ENCODE measurements at regions not wholly inside any gene's neighbourhood (a gene's known extent, or its start where the extent isn't known, plus 50 kb on each side); places are given as distances from the start of the nearest gene placed in this dataset.

DNA sequence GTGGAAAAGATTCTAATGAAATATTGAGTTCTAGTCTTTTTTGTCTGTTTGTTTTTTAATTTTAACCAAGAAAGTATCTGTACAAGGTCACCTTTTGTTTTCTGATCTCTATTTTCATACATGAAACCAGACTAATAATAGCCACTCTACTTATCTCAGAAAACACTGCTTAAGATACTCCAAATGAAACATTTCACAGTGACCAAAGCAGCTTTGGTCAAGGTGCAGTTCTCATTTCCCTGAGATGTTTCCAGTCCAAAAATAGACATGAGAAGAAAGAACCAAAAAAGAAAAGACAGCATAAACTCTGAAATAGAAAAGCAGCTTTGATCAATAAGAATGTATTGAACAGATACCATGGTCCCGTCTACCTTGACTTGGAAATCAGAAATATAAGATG lies 782.8 kb downstream of the RAB28 start:
- CTCF ChIA-PET: interaction anchor here (0.7 kb wide), 1 partner anchor 9 kb away, joined by 3 read pairs; no protein-coding TSS in a partner anchor
- POLR2A ChIA-PET: no interaction called here
- DNase-seq (ENCODE audit: extremely low spot score): no peak
- TF ChIP-seq, protein P1, sequence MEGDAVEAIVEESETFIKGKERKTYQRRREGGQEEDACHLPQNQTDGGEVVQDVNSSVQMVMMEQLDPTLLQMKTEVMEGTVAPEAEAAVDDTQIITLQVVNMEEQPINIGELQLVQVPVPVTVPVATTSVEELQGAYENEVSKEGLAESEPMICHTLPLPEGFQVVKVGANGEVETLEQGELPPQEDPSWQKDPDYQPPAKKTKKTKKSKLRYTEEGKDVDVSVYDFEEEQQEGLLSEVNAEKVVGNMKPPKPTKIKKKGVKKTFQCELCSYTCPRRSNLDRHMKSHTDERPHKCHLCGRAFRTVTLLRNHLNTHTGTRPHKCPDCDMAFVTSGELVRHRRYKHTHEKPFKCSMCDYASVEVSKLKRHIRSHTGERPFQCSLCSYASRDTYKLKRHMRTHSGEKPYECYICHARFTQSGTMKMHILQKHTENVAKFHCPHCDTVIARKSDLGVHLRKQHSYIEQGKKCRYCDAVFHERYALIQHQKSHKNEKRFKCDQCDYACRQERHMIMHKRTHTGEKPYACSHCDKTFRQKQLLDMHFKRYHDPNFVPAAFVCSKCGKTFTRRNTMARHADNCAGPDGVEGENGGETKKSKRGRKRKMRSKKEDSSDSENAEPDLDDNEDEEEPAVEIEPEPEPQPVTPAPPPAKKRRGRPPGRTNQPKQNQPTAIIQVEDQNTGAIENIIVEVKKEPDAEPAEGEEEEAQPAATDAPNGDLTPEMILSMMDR (IDR thresholded peaks at IDR 0.05; ENCODE audit: control extremely low read depth, extremely low read depth, low read depth, missing control alignments): no peak

DNA sequence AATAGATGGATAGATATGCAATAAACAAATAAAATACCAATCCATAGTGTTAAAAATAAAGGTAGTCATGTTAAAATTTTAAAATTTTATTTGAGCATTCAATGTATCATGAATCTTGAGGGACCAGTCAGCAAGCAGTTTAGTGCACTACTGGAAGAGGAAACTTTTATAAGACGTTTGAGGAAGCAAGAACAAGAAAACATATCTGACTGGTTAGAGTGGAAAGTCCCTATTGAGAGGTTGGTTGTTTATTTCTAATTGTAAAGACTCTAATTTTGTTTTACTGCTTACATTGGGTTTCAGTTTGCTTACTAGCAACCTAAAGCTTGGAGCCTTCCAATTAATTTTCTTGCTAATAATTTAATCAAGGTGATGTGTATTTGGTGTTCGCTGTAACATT lies 786.2 kb downstream of the RAB28 start:
- ChIA-PET CTCF (no interaction called here), POLR2A (no interaction called here)
- no peak for DNase-seq (ENCODE audit: extremely low spot score)
- TF ChIP-seq, protein P1 (IDR thresholded peaks at IDR 0.05; ENCODE audit: control extremely low read depth, extremely low read depth, low read depth, missing control alignments): no peak

DNA sequence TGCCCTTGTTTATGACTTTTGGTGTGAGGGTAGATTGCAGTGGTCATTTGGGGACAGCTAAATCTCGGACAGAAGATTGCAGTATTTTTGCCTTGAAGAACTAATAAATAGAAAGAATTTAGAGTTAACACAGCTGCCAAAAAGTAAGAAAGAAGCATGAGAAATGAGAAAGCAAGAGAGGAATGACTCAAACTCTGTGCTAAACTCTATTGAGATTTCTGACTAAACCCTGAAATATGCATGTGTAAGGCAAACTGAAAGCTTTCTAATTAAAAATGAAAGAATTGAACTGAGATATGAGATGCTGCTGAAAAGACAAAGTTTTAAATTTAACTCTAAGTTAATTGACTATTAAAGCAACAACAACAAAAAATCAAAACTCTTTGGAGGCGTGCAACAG lies 791.3 kb downstream of the RAB28 start:
- TF ChIP-seq, protein P1 (IDR thresholded peaks at IDR 0.05; ENCODE audit: control extremely low read depth, extremely low read depth, low read depth, missing control alignments): no peak
- CTCF ChIA-PET: interaction anchor here (1.3 kb wide), 1 partner anchor 10 kb away, joined by 3 read pairs; no protein-coding TSS in a partner anchor
- POLR2A ChIA-PET: no interaction called here
- no peak for DNase-seq (ENCODE audit: extremely low spot score)

DNA sequence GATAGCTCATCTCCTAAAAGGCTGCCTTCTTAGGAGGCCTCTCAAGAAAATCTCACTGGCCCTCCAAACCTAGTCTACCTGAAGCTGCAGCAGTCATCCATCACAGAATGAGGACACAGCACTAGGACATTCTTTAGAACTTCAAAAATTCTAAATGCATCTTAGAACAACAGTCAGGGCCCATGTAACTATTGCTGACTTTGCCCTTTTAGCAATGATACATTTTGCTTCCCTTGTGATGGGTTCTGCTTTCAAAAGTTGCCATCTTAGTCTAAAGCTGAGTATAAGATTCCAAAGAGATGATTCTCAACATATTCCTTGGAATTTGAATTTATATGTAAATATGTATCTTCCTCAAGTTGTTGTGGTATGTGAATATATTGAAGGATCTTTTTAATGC lies 793.0 kb downstream of the RAB28 start:
- CTCF ChIA-PET: no interaction called here
- TF ChIP-seq, protein P1 (IDR thresholded peaks at IDR 0.05; ENCODE audit: control extremely low read depth, extremely low read depth, low read depth, missing control alignments): no peak
- no peak for DNase-seq (ENCODE audit: extremely low spot score)
- POLR2A ChIA-PET: no interaction called here

GRCh38 chr4:12689457-12689856 lies 794.7 kb downstream of the RAB28 start:
- POLR2A ChIA-PET: no interaction called here
- CTCF ChIA-PET: no interaction called here
- TF ChIP-seq, protein P1 (IDR thresholded peaks at IDR 0.05; ENCODE audit: control extremely low read depth, extremely low read depth, low read depth, missing control alignments): no peak
- no peak for DNase-seq (ENCODE audit: extremely low spot score)

DNA sequence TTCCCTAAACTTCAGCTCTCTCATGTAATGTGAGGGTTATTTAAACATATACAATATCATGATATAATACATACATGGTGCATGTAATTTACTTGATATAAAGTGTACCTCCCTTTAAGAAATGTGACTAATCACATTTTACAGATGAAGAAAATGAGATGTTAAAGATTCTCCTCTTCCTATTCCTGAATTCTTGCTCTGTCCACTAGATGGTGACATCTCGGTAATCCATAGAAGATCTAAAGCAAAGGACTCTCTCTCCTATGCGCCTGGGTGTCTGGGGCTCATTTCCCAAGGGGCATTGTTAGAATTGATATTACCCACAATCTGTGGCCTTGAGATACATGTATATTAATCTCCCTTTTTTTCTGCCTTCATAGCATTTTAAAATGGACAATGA lies 804.9 kb downstream of the RAB28 start:
- ChIA-PET CTCF (interaction anchor here (0.9 to 1.2 kb wide), 3 partner anchors 9 to 44 kb away, joined by 3 to 4 read pairs (median 3); no protein-coding TSS in a partner anchor), POLR2A (no interaction called here)
- DNase-seq (ENCODE audit: extremely low spot score): peak; percentile 2
- TF ChIP-seq, protein P1 (IDR thresholded peaks at IDR 0.05; ENCODE audit: control extremely low read depth, extremely low read depth, low read depth, missing control alignments): no peak

DNA sequence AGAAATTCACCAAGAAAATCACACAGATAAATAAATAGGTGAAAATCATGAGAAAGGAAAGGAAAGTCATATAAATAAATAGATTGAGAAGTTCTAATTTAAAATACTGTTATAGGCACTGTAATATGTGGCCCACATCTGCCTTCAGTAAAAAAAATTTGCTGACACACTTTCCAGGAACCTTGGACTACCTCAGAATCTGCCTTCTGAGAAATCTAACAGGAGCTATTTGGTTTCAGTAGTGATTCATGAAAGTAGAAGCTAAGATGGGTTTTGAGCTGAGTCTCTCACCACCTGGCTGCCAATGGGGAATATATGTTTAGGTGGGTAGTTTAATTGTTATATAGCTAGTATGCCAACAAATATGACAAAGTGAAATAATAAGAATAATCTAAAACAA lies 810.0 kb downstream of the RAB28 start:
- POLR2A ChIA-PET: no interaction called here
- TF ChIP-seq, protein P1 (IDR thresholded peaks at IDR 0.05; ENCODE audit: control extremely low read depth, extremely low read depth, low read depth, missing control alignments): no peak
- CTCF ChIA-PET: interaction anchor here (1.2 to 1.6 kb wide), 2 partner anchors 14 to 19 kb away, joined by 3 to 4 read pairs; no protein-coding TSS in a partner anchor
- DNase-seq (ENCODE audit: extremely low spot score): no peak
